ENCODE measurements at regions not wholly inside any gene's neighbourhood (a gene's known extent, or its start where the extent isn't known, plus 50 kb on each side); places are given as distances from the start of the nearest gene placed in this dataset.
A peak's percentile ranks its signal among the peaks of the same experiment; 100 is the strongest.

DNA sequence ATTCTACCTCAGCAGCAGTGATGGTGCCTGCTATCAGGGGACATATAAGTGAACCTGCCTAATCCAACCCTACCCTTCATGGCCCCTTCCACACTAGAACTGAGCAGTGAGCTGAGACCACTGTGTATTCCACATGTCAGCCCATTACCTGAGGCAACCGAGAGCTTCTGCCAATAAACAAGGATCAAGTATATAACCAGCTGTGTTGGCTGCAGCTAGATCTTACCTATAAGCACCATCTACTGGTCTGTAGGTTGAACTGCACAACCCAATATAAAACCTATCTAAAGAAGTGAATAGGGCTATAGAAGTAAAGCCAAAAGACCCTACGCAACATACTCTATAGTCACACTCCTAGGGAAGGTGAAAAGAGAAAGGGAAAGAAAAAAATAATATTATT, 376.9 kb downstream of the HHIPL2 start:
- TF ChIP-seq CTCF (IDR thresholded peaks at IDR 0.05) (peak in 2 of 4 experiments; percentile 5 to 10), POLR2A (IDR thresholded peaks at IDR 0.05) (no peak)

Data from uterus (tissue), 2 donors.